ENCODE measurements at regions not wholly inside any gene's neighbourhood (a gene's known extent, or its start where the extent isn't known, plus 50 kb on each side); places are given as distances from the start of the nearest gene placed in this dataset.
"Not testable (repeated sequence)": the region's sequence is repeated elsewhere in the genome, so short reads cannot be mapped to it uniquely, and the experiment has no call there.

- no peak overlapping the region for H3K4me3 ChIP-seq
- intact Hi-C loops (cut with DNase I; ENCODE audit: low total_unique reads), result no loop called here
- no peaks in the 10 kb centered on the region for H3K4me1 ChIP-seq
- no peak overlapping the region for H3K27ac ChIP-seq
- ATAC-seq, result no peak
- DNase-seq, result no peak
- in situ Hi-C loops (cut with MboI; ENCODE audit: low sequenced_read_pairs in 4 of 4), result loop anchor here in 3 of 4 donors (10.0 to 25.0 kb wide), 2 partner anchors 750 to 768 kb away; no protein-coding TSS in a partner anchor
- H3K27me3 ChIP-seq, result peaks cover 0 to 9% (median 6%) of the 10 kb centered on the region in 3 donors
- no peaks in the 10 kb centered on the region for H3K36me3 ChIP-seq
- no peaks in the 10 kb centered on the region for H3K9me3 ChIP-seq
- TF ChIP-seq CTCF (IDR thresholded peaks at IDR 0.05 in 4 of 5, conservative IDR thresholded peaks at IDR 0.05 in 1 of 5) (no peak), POLR2A (IDR thresholded peaks at IDR 0.05) (no peak)
Observed at GRCh38 chr5:113694576-113694975, 181.1 kb downstream of the YTHDC2 start.

GRCh38 chr5:113703266-113703665 lies 189.8 kb downstream of the YTHDC2 start:
- no peak for ATAC-seq
- TF ChIP-seq POLR2A (IDR thresholded peaks at IDR 0.05) (no peak), CTCF (IDR thresholded peaks at IDR 0.05 in 4 of 5, conservative IDR thresholded peaks at IDR 0.05 in 1 of 5) (no peak)
- intact Hi-C loops (cut with DNase I; ENCODE audit: low total_unique reads) (no loop called here), in situ Hi-C loops (cut with MboI; ENCODE audit: low sequenced_read_pairs in 4 of 4) (no loop called here)
- Histone ChIP-seq H3K9me3 (no peaks in the 10 kb centered on the region), H3K36me3 (no peaks in the 10 kb centered on the region), H3K27ac (no peak overlapping the region), H3K4me3 (no peak overlapping the region), H3K4me1 (no peaks in the 10 kb centered on the region), H3K27me3 (no peaks in the 10 kb centered on the region)
- DNase-seq, result no peak

GRCh38 chr5:113705657-113706056 lies 192.2 kb downstream of the YTHDC2 start:
- Histone ChIP-seq H3K4me1 (no peaks in the 10 kb centered on the region), H3K27ac (no peak overlapping the region), H3K36me3 (no peaks in the 10 kb centered on the region), H3K9me3 (no peaks in the 10 kb centered on the region), H3K4me3 (no peak overlapping the region), H3K27me3 (no peaks in the 10 kb centered on the region)
- no peak for DNase-seq
- TF ChIP-seq CTCF (IDR thresholded peaks at IDR 0.05 in 4 of 5, conservative IDR thresholded peaks at IDR 0.05 in 1 of 5) (no peak), POLR2A (IDR thresholded peaks at IDR 0.05) (no peak)
- in situ Hi-C loops (cut with MboI; ENCODE audit: low sequenced_read_pairs in 4 of 4) (no loop called here), intact Hi-C loops (cut with DNase I; ENCODE audit: low total_unique reads) (no loop called here)
- no peak for ATAC-seq

GRCh38 chr5:113713051-113713450 lies 199.6 kb downstream of the YTHDC2 start:
- intact Hi-C loops (cut with DNase I; ENCODE audit: low total_unique reads), result no loop called here
- ATAC-seq (no peak), DNase-seq (no peak)
- no peak overlapping the region for H3K4me3 ChIP-seq
- H3K4me1 ChIP-seq, result no peaks in the 10 kb centered on the region
- TF ChIP-seq CTCF (IDR thresholded peaks at IDR 0.05 in 4 of 5, conservative IDR thresholded peaks at IDR 0.05 in 1 of 5), result no peak
- TF ChIP-seq POLR2A (IDR thresholded peaks at IDR 0.05), result no peak
- in situ Hi-C loops (cut with MboI; ENCODE audit: low sequenced_read_pairs in 4 of 4), result no loop called here
- no peak overlapping the region for H3K27ac ChIP-seq
- no peaks in the 10 kb centered on the region for H3K36me3 ChIP-seq
- H3K9me3 ChIP-seq, result no peaks in the 10 kb centered on the region
- H3K27me3 ChIP-seq, result no peaks in the 10 kb centered on the region

- H3K27me3 ChIP-seq; H3K27ac ChIP-seq; H3K4me1 ChIP-seq; intact Hi-C loops (cut with DNase I; ENCODE audit: low total_unique reads); H3K4me3 ChIP-seq; DNase-seq; in situ Hi-C loops (cut with MboI; ENCODE audit: low sequenced_read_pairs in 4 of 4); H3K36me3 ChIP-seq; H3K9me3 ChIP-seq; ATAC-seq: not testable (repeated sequence)
Observed at GRCh38 chr5:113715921-113716320, 202.4 kb downstream of the YTHDC2 start.
